HFF-Myc (cell line): ENCODE measurements at regions not wholly inside any gene's neighbourhood (a gene's known extent, or its start where the extent isn't known, plus 50 kb on each side); places are given as distances from the start of the nearest gene placed in this dataset.
"Not testable (repeated sequence)": the region's sequence is repeated elsewhere in the genome, so short reads cannot be mapped to it uniquely, and the experiment has no call there.

Experiments
- DNase-seq: peaks from one replicate; pipeline ENCODE4 v3.0.0-alpha.2; 2011; ENCODE audit warnings: low read depth; ENCODE audit errors: extremely low read depth
- H3K4me3 ChIP-seq: replicated peaks from 2 replicates; pipeline ENCODE4 v1.5.1; 2011; ENCODE audit warnings: low read depth, mild to moderate bottlenecking, control low read depth, low read length
- CTCF ChIP-seq: IDR thresholded peaks from 2 replicates; pipeline ENCODE4 v1.5.1; 2012; ENCODE audit warnings: mild to moderate bottlenecking, low read depth, low read length, control low read depth; ENCODE audit errors: missing control alignments

DNA sequence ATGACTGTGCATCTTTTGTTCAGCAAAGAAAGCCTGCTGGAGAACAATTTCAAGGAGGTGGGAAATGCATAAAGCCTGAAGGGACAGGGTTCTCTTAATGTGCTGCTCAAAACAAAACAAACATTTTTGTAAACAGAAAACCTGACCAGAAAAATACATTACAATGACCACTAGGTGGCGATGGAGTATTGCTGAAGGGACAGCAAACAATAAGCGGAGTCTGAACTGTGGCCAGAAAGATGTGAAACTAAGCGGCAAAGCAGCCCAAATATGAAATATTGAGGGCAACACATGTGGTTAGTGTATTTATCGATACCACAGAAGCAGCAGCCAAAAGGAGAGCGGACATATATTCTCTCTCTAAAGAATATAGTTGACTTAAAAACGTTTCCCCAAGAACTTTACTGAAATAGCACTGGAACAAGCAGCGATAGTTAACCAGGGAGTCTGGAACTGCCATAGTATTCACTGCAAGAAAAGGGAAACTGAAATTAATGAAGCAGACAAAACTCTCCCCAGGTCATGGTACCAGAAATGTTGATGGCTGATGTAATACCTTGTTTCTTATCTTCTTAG is 1814.2 kb upstream of the DEFB115 start:
- DNase-seq, result peak; percentile 4
- H3K4me3 ChIP-seq, result not testable (repeated sequence)
- peak; percentile 50 for TF ChIP-seq CTCF

DNA sequence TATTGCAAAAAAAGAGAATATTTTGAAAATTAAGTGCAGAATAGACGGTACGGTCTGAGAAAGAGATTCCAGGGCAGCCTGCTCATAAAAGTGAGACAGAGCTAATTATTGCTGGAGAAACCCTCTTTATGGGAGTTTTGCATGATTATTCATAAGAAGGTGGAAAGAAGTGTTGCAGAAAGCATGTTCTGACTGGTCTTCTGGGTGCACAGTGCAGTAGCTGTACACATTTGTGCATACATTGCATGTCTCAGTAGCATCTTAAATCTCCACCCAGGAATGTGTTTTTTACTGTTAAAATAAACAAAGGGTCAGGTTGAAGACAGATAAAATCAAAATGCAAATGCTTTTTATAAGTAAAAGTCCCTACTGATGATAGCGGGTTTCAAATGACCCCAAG is 1813.6 kb upstream of the DEFB115 start:
- no peak for TF ChIP-seq CTCF
- no peak for DNase-seq
- no peak overlapping the region for H3K4me3 ChIP-seq

GRCh38 chr20:29445050-29445907 is 1812.2 kb upstream of the DEFB115 start:
- peak; percentile 4 for DNase-seq
- peak overlapping the region; percentile 20; the same call in 1 of the 2 replicates for H3K4me3 ChIP-seq

DNA sequence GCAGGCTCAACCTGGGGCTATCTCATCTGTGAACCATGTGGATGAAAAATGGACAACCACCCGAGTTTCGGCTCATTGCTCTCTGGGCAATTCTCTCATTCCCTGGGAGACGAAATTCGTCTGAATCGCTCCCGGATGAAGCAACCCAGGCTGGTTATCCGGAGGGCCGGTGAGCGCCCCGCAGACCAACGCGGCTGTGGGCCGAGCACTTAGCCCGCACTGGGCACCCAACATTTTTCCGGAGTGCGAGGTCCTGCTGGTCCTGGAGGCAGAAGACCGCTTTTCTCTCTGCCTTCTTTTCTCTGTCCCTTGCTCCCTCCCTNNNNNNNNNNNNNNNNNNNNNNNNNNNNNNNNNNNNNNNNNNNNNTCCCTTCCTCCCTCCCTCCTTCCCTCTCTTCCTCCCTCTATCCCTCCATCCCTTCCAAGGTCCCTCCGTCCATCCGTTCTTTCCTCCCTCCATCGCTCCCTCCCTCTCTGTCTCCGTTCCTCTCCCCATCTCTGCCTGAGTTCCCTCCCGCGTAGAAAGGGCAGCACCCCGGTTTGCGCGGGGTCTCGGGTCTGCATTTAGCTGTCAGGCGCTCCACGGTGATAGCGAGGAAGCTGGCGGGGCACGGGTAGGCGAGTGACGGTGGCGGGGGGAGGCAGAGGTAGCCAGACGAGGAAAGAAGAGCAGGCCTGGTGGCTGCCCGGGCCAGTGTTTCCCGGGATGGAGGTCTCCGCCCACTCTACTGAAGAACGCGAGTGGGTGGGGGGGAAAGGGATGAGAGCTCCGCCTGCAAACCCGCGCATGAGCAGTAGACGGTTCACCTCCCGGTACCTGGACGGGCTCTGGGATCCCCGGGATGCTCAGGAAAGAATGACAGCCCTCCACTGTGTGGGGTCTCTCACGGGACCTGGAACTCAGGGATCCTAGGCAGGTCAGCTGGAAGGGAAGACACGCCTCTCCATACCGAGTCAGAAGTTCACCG is 1809.7 kb upstream of the DEFB115 start:
- not testable (repeated sequence) for DNase-seq, H3K4me3 ChIP-seq

- H3K4me3 ChIP-seq, result no peak overlapping the region
- no peak for DNase-seq
- no peak for TF ChIP-seq CTCF
These were observed 1808.5 kb upstream of the DEFB115 start for GRCh38 chr20:29448806-29449470.

DNA sequence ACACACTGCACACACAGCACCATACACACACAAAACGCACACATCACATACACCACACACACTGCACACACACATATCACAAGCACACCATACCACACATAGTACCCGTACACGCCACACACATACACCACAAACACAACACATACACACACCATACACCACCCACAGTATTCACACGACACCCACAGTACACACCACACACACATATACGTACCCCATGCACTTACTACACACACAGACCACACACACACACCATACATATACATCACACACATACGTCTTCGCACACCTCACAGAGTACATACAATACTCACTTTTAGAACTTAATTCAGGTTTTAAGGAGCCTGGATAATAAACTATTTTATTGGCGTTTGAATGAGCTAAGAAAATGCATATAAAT is 1805.3 kb upstream of the DEFB115 start:
- H3K4me3 ChIP-seq, result no peak overlapping the region
- TF ChIP-seq CTCF, result no peak
- DNase-seq, result no peak

GRCh38 chr20:29456987-29457693 is 1800.3 kb upstream of the DEFB115 start:
- H3K4me3 ChIP-seq, DNase-seq: not testable (repeated sequence)
